ENCODE measurements at regions not wholly inside any gene's neighbourhood (a gene's known extent, or its start where the extent isn't known, plus 50 kb on each side); places are given as distances from the start of the nearest gene placed in this dataset.

DNA sequence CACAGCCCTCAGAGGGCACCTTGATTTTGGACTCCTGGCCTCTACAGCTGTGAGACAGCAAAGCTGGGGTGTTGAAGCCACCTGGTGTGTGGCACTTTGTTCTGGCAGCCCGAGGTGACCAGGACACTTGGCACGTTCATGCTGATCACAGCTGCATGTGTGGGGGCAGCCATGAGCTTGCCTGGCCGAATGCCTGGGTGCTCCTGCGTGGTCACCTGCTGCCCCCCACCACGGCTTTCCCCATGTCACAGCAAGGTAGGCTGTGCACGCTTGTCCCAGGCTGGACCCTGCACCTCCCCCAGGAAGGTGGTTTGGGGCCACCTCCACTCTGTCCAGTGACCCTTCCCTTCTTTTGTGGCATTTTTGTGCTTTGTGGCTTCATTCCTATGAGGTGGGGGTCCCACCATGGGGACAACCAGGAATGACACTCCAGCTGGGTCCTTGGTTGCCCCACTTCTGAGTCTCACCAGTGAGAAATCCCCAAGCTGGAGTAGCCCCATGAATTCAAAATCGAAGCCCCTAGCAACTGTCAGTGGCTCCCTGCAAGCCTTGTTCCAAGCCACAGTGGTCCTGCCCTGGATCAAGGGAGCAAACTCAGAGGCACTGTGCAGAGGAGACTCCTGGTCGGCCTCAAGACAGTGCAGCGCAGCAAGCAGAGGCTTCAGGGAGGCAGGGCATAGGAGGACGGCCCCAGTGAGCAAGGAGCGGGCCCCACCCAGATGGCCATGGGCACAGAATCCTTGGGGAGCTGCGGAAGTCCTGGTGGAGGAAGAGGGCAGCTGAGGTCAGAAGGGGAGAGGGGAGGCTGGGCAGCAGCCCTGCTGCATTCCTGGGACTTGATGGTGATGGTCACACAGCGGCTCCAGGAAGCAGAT is 121.4 kb upstream of the HS6ST1 start:
- no peak for TF ChIP-seq CTCF (conservative IDR thresholded peaks at IDR 0.05; ENCODE audit: low read depth, low read length)
- TF ChIP-seq EZH2 (IDR thresholded peaks at IDR 0.05; ENCODE audit: borderline replicate concordance, low read depth, low read length, poor library complexity, severe bottlenecking) = no peak

All from A673 (cell line).